ENCODE measurements at regions not wholly inside any gene's neighbourhood (a gene's known extent, or its start where the extent isn't known, plus 50 kb on each side); places are given as distances from the start of the nearest gene placed in this dataset.
"Not testable (repeated sequence)": the region's sequence is repeated elsewhere in the genome, so short reads cannot be mapped to it uniquely, and the experiment has no call there.

DNA sequence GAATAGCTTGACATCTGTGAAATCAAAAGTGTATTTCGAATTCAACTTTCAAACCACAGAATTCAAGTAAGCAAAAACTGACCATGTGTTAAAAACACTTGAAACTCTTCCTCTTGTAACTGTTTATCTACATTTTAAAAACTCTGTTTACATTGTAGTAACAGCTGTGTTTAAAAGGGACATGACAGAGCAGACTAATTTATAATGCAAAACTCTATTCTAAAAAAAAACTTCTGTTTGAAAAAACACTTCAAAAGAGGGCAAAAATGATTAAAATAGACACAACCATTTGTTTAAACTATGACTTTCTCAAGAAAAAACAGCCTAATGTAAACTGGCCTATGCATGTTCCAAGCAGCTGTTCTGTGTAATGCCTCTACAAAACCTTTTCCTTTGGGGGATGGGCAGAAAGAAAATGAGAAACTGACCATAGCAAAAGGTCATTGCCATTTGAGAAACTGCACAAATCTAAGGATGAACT is 149.1 kb upstream of the HMGA2 start:
- no peak for DNase-seq (ENCODE audit: low read depth in 2 of 3, low spot score in 2 of 3)

DNA sequence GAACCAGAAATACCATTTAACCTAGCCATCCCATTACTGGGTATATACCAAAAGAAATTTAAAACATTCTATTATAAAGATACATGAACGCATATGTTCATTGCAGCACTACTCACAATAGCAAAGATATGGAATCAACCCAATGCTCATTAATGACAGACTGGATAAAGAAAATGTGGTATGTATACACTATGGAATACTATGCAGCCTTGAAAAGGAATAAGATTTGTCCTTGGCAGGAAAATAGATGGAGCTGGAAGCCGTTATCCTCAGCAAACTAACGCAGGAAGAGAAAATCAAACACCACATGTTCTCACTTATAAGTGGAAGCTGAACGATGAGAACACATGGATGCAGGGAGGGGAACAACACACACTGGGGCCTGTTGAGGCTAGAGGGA is 146.1 kb upstream of the HMGA2 start:
- DNase-seq (ENCODE audit: low read depth in 2 of 3, low spot score in 2 of 3) = not testable (repeated sequence)

DNA sequence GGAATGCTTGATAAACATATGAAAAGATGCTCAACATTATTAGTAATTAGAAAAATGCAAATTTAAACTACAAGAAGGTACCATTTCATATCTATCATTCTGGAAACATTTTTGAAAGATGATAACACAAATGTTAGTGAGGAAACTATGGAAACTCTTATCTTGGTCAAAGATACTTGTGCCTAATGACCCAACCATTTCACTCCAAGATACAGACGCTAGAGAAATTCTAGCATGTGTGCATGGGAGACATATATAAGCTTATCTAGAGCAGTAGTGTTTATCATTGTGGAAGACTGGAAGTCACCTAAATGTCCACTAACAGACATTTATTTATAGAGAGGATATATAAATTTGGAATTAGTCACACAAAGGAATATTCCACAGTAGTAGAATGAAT is 143.1 kb upstream of the HMGA2 start:
- no peak for DNase-seq (ENCODE audit: low read depth in 2 of 3, low spot score in 2 of 3)

DNA sequence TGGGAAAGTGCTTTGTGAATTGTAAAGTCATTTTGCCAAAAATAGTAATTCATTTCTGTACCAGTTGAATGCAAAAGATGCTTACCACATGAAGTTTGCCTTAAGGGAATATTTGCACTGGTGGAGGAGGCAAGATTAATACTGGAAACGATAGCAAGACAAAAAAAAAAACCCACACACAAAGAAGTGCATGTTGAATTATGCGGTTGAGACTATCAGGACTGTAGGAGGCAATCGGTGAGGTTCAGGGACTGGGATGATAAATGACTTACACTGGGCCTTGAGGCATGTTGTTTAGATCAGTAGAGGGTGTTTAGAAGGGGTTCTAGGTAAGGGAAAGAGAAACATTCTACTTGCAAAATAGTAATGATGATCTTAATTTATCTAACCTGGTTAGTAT is 142.2 kb upstream of the HMGA2 start:
- no peak for DNase-seq (ENCODE audit: low read depth in 2 of 3, low spot score in 2 of 3)

DNA sequence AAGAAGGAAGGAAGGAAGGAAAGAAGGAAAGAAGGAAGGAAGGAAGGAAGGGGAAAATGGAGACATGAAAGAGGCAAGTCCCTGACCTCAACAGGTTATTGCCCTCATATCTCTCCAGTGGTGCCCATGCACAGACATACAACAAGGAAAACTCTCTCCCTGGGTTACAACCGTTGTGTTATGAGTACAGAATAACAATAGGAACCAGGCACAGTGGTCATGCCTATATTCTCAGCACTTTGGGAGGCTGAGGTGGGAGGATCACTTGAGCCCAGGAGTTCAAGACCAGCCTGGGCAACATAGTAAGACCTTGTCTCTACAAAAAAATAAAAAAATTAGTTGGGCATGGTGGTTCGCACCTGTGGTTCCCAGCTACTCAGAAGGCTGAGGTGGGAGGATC is 139.4 kb upstream of the HMGA2 start:
- no peak for DNase-seq (ENCODE audit: low read depth in 2 of 3, low spot score in 2 of 3)

DNA sequence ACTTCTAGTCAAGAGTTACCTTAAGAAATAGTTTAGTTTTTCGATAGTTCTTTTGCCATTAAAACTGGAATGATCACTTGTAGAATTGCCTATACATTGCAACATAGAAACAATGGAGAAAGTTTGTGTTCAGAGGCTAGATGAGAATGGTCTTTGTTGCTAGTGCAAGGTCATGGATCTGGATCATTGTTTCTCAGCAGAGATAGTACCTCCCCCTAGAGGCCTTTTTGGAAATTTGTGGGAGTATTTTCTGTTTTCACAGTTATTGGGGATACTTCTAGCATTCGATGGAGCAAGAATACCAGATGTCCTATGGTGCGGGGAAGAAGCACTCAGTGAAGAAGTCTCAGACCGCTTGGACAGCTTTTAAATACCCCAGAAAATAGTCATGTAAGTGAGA is 138.8 kb upstream of the HMGA2 start:
- no peak for DNase-seq (ENCODE audit: low read depth in 2 of 3, low spot score in 2 of 3)

DNA sequence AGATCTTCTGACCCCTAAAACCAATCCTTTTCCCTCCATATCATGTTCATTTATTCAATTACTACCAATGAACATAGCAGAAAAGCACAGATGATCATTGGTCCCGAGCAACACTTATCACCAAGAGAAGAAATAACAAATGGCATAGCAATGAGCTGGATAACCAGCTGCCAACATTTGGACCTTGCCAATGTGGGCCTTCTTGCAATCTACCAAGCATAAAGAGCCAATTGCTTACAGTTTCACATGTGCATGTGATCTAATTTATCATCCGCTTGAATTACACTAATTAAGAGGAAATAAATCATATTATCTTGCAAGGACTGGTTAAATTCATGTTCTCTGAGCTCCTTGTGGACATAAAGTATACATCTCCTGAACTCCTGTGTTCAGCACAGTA is 134.8 kb upstream of the HMGA2 start:
- no peak for DNase-seq (ENCODE audit: low read depth in 2 of 3, low spot score in 2 of 3)

DNA sequence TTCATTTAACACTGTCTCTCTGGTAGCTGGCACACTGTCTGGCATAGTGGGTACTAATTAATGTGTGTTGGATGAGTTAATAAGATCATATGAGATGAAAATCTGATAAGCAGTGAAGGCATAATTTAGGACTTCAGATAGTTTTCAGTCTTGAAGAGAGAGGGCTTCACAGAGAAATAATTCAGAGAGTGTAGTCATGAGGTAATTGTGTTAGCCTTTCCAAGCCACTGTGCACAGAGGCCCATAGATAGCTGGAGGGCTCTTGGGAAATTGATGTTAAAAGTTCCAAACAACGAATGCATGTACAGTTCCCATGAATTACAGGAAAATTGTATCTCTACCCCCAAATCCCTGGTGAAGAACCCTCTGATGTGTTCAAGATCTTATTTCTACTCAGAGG is 133.8 kb upstream of the HMGA2 start:
- DNase-seq (ENCODE audit: low read depth in 2 of 3, low spot score in 2 of 3) = no peak

DNA sequence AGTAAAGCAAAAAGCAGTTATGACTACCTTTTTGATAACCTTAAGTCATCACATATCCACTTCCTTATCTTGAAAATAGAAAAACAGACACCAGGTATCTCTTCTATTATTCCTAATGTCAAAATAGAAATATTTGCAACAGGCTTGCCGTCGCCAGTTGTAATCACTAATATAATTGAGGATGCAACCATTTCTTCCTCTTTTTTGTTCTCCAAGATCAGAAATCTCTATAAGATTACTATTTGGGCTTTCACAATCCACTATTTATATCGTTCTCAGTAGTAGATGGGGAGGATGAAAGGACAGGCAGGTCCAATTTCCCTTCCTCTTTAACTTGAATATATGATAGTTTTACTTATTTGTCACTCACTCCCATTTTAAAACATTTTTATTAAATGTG is 130.2 kb upstream of the HMGA2 start:
- DNase-seq (ENCODE audit: low read depth in 2 of 3, low spot score in 2 of 3) = no peak

DNA sequence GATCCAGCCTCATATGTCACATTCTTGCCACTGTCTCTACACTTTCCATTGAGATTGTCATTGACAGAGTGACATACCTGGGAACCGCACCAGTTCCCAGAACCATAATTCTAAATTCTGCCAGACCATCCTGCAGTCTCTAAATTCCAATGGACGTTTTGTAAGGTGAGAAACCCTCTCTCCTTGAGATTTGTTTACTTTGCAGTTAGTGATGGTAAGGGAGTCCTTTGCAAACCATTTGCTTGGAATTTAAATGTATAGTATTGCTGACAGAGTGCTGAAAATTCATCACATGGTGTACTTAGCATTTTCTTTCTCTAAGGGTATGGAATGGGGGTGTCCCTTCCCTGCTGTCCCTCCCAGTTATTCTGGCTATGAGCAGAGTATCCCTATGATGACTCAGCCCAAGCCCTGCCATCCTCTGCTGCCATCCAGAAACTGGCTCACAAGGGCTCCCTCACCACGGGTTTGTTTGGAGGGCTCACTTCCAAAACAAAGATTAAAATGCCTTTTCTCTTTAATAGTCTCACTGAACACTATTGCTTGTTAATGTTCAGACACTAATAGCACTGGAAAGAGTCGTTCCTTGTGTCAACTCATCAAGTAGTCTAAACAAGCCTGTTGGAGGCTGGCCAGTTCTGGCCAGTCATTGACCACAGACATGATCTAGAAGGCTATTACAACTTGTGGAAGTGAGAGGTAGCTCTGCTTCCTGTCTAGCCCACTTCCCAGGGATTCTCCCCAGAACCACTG is 129.0 kb upstream of the HMGA2 start:
- DNase-seq (ENCODE audit: low read depth in 2 of 3, low spot score in 2 of 3) = no peak

DNA sequence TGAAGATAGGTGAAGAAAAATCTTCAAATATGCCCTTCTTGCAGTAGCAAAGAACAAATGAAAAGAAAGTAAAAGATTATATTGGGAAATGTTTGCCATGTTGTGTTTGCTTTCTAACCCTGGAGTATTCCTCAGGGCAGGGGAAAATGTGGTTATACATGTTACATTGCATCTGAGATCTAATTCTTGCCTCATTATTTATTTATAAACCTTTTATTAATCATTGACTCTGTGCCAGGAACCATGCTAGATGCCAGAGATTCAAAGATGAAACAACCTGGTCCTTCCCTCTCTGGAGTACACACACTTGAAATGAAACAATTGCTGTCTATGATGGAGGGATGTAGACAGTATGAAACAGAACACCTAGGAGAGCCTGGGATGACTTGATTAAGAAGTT is 128.1 kb upstream of the HMGA2 start:
- DNase-seq (ENCODE audit: low read depth in 2 of 3, low spot score in 2 of 3) = no peak

DNA sequence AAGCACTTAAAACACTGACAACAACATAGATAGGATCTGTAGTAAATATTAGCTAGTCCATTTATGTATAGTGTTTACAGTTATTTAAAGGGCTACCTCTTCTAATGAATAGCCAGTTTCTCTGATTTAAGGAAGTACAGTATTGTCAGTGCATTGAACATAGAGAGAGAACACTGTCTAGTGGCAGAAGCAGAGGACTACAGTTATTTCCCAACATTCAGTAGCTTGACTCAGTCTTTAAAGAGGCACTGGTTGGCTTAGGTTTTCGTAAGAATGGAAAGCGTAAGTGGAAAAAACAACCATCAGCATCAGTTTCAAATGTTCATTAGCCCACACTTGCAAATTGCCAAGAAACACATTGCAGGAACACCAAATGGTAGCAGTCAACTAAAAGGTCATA is 125.0 kb upstream of the HMGA2 start:
- DNase-seq (ENCODE audit: low read depth in 2 of 3, low spot score in 2 of 3) = no peak

DNA sequence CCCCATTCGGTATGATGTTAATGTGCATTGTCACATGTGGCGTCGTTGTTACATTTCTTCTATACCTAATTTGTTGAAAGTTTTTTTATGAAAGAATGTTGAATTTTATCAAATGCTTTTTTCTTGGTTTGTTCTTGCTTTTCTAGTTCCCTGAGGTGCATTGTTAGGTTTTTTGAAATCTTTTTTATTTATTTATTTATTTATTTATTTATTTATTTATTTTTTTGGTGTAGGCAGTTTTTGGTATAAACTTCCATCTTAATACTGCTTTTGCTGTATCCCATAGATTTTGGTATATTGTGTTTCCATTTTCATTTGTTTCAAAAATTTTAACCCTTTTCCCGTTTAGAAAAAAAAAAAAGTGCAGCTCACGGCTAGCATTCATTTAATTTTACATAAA is 121.1 kb upstream of the HMGA2 start:
- no peak for DNase-seq (ENCODE audit: low read depth in 2 of 3, low spot score in 2 of 3)

DNA sequence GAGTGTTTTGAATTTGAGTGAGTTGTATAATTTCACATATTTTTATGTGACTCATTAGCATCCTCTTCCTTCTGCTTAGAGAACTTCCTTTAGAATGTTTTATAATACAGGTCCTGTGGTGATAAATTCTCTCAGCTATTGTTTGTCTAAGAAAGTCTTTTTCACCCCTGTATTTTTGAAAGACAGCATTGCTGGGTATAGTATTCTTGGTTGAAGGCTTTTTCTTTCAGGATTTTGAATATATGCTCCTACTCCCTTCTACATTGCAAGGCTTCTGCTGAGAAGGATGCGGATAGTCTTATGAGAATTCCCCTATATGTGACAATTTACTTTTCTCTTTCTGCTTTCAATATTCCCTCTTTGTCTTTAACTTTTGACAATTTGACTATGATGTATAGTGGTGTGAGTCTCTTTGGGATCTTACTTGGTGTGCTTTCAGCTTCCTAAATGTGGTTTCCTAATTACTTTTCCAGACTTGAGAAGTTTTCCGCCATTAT is 118.9 kb upstream of the HMGA2 start:
- no peak for DNase-seq (ENCODE audit: low read depth in 2 of 3, low spot score in 2 of 3)

DNA sequence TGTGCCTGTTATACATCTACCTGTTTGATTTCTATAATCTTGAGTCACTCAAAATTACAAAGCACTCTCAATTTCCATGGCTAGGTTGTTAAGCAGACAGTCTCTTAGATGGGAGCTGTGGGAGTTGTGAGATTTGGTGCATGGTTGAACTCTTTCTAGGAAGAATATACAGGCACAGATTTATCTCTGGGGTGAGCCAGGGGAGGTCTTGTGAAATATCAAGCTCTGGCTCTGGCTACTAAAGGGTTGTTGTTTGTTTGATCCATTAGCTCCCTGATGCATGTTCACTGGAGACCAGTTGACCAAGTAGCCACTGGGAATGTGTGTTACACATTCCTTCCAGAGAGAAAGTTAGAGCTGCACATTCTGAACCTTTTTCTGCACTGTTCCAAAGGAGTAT is 117.2 kb upstream of the HMGA2 start:
- no peak for DNase-seq (ENCODE audit: low read depth in 2 of 3, low spot score in 2 of 3)

DNA sequence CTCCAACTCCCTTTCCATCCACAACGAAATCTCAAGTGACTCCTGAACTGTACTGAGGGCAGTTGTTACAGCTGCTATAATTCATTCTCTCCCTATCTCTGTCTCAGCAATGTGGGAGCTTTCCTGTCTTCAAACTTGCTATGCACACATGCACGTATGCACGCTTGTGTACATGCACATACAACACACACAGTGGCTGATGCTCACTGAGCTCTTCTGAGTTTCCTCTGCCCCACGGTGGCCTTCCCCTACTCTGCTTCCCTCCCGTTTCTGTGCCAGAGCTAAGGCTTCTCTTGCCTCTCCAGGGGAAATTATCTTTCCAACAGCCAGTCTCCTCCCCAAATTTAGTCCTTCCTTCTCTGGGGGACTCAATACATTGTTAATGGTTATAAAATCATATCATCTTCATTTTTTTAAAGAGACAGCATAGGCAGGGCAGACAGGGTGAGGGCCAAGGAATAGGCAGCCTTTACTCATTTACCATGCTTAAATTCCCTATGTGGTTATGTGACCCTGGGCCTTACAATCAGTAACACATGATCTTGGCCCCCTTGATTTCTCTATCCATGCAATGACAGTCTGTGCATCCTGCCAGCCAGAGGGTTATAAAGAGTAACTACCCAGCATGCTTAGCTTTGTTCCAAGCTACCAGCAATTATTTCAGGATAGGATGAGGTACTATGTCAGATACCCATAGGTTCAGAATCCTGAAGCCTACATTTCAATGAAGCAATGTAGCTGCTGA is 111.9 kb upstream of the HMGA2 start:
- DNase-seq (ENCODE audit: low read depth in 2 of 3, low spot score in 2 of 3) = no peak

DNA sequence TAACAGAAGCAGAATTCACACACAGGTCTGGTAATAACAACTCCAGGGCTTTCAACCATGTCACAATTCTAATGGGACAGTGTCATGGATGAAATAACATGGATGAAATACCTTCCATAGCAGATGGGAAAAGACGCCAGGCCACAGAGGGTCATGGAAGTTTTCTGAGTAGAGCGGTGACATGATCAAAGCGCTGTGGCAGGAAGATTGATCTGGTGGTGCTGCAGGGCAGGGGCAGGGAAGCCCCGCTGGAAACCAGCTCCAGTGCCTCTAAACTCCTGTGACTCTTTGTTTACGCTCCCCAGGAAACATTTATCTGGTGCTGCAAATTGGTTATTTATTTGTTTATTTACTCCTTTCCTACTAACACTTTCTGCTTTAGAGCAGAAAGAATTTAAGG is 108.3 kb upstream of the HMGA2 start:
- DNase-seq (ENCODE audit: low read depth in 2 of 3, low spot score in 2 of 3) = no peak

DNA sequence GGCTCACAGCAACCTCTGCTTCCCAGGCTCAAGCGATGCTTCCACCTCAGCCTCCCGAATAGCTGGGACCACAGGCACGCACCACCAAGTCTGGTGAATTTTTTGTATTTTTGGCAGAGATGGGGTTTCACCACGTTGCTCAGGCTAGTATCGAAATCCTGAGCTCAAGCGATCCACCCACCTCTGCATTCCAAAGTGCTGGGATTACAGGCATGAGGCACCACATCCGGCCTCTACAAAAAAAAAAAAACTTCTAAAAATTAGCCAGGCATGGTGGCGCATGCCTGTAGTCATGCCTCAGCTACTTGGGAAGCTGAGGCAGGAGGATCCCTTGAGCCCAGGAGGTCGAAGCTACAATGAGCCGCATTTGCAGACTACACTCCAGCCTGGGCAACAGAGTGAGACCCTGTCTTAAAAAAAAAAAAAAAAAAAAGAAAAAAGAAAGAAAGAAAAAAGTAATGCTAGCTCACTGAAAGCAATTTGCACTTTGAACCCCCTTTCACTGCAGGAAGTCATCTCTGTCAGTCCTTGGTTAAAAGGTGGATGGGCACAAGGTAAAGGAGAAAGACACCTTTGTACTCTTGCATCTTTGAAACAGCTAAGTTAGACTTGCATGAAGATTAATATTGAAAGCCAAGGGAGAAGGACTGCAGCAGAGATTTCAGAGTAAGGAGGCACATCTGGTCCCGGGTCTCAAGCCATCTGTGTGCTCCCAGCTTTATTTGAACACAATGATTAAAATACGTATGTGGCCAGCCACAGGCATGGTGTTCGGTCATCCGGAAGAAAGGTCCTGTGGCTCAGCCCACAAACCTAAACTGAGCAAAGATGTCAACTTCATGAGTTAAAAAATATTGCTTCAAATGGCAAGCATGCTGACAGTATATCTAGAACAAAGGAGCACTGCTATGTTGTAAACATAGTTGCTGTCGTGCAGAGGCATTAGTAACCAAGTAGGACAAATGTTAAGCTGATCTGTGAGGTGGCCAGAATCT is 103.8 kb upstream of the HMGA2 start:
- no peak for DNase-seq (ENCODE audit: low read depth in 2 of 3, low spot score in 2 of 3)

DNA sequence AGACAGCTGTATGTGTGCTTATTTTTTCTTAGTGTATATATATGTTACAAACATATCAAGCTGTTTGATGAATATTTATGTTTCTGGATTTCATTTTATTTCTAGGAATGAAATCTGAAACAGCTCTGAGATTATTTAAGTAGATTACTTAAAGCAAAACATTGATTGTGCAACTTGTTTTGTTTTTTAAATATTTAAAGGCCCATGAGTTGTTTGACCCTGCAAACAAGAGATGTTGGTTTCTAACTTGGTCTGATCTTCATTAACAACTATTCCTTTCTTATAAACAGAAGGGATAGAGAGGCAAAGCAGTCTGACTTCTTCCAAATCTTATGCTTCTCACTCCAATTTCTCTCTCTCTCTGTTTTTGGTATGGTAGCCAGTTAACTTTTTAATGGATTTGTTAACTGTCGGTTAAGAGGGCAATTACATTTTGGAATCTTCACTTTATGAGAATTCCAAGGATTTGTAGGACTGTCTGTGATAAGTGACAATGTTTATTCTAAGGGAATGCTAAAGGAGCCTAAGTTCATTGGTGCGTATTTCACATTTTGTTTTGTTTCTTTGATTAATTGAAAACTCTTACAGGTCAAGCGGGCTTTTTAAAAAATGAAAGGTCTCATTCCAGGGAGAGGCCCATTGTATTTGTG is 102.6 kb upstream of the HMGA2 start:
- DNase-seq (ENCODE audit: low read depth in 2 of 3, low spot score in 2 of 3) = no peak

DNA sequence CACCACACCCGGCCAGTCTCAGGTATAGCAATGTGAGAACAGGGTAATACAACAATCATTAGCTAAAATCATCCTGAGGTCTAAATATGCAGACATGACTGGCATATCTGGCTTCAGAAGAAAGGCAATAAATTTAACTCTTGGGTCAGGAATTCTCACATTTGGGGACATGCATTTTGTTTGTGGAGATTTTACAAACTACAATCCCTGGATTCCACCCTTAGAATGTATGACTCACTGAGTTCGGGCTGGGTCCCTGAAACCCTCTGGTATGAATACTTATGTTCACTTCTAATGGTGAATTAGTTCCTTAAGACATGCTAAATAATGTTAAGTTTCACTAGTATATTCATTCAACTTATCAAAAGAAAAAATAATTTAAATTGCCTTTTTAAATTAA is 98.9 kb upstream of the HMGA2 start:
- no peak for DNase-seq (ENCODE audit: low read depth in 2 of 3, low spot score in 2 of 3)

DNA sequence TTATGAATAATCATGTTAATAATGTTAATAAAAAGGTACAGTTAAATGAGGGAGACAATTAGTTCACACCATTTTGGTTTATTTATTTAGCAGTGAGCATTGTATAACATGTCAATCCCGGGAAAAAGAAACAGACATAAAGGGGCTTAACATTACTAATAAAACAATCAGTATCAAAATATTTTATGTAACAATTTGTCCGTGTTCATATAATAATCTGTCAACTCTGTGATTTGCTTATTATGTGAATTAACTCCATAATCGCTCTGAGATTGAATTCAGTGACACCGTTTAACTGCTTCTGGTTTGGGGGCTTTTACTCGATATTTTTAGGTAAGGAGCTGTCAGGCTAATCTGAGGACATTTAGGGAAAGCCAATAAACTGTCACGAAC is 95.8 kb upstream of the HMGA2 start:
- DNase-seq (ENCODE audit: low read depth in 2 of 3, low spot score in 2 of 3) = no peak

Measured in activated CD8-positive, alpha-beta memory T cell treated with anti-CD3 and anti-CD28 coated beads for 48 hours (primary cell).